ENCODE measurements at regions not wholly inside any gene's neighbourhood (a gene's known extent, or its start where the extent isn't known, plus 50 kb on each side); places are given as distances from the start of the nearest gene placed in this dataset.
"Not testable (repeated sequence)": the region's sequence is repeated elsewhere in the genome, so short reads cannot be mapped to it uniquely, and the experiment has no call there.

GRCh38 chr2:190150413-190150812 lies 87.9 kb upstream of the MSTN start:
- Mint-ChIP-seq H3K9me3 (ENCODE audit: low read depth) (peaks cover 16% of the 10 kb centered on the region), H3K4me3 (no peak overlapping the region), H3K4me1 (ENCODE audit: low read depth) (no peaks in the 10 kb centered on the region), H3K36me3 (peaks cover 5% of the 10 kb centered on the region), H3K27me3 (peaks cover 2% of the 10 kb centered on the region), H3K27ac (no peak overlapping the region)

GRCh38 chr2:190149908-190150307 lies 87.4 kb upstream of the MSTN start:
- Mint-ChIP-seq H3K4me1 (ENCODE audit: low read depth) (no peaks in the 10 kb centered on the region), H3K4me3 (no peak overlapping the region), H3K27ac (no peak overlapping the region), H3K27me3 (peaks cover 2% of the 10 kb centered on the region), H3K9me3 (ENCODE audit: low read depth) (peaks cover 16% of the 10 kb centered on the region), H3K36me3 (peaks cover 5% of the 10 kb centered on the region)

GRCh38 chr2:190149200-190149599 lies 86.7 kb upstream of the MSTN start:
- no peak overlapping the region for H3K27ac Mint-ChIP-seq
- H3K4me1 Mint-ChIP-seq (ENCODE audit: low read depth): no peaks in the 10 kb centered on the region
- peaks cover 16% of the 10 kb centered on the region for H3K9me3 Mint-ChIP-seq (ENCODE audit: low read depth)
- peaks cover under 1% of the 10 kb centered on the region for H3K27me3 Mint-ChIP-seq
- H3K36me3 Mint-ChIP-seq: peaks cover 5% of the 10 kb centered on the region
- no peak overlapping the region for H3K4me3 Mint-ChIP-seq

GRCh38 chr2:190146109-190146508 lies 83.6 kb upstream of the MSTN start:
- not testable (repeated sequence) for H3K4me1 Mint-ChIP-seq (ENCODE audit: low read depth); H3K27ac Mint-ChIP-seq; H3K27me3 Mint-ChIP-seq; H3K36me3 Mint-ChIP-seq; H3K4me3 Mint-ChIP-seq
- peaks cover 29% of the 10 kb centered on the region for H3K9me3 Mint-ChIP-seq (ENCODE audit: low read depth)

GRCh38 chr2:190140474-190140873 lies 77.9 kb upstream of the MSTN start:
- not testable (repeated sequence) for H3K27me3 Mint-ChIP-seq; H3K4me1 Mint-ChIP-seq (ENCODE audit: low read depth); H3K4me3 Mint-ChIP-seq; H3K27ac Mint-ChIP-seq
- H3K9me3 Mint-ChIP-seq (ENCODE audit: low read depth): peaks cover 31% of the 10 kb centered on the region
- H3K36me3 Mint-ChIP-seq: peaks cover 30% of the 10 kb centered on the region

- Mint-ChIP-seq H3K36me3 (peaks cover 30% of the 10 kb centered on the region), H3K4me1 (ENCODE audit: low read depth) (no peaks in the 10 kb centered on the region), H3K27ac (no peak overlapping the region), H3K9me3 (ENCODE audit: low read depth) (peaks cover 34% of the 10 kb centered on the region), H3K4me3 (no peak overlapping the region), H3K27me3 (no peaks in the 10 kb centered on the region)
Measured at GRCh38 chr2:190139371-190139770, 76.8 kb upstream of the MSTN start.

- Mint-ChIP-seq H3K27ac (no peak overlapping the region), H3K9me3 (ENCODE audit: low read depth) (peaks cover 34% of the 10 kb centered on the region)
Measured at GRCh38 chr2:190138032-190138431, 75.5 kb upstream of the MSTN start.

GRCh38 chr2:190137561-190137960 lies 75.0 kb upstream of the MSTN start:
- Mint-ChIP-seq H3K36me3 (peaks cover 30% of the 10 kb centered on the region), H3K9me3 (ENCODE audit: low read depth) (peaks cover 34% of the 10 kb centered on the region), H3K27ac (no peak overlapping the region), H3K27me3 (no peaks in the 10 kb centered on the region), H3K4me3 (no peak overlapping the region), H3K4me1 (ENCODE audit: low read depth) (no peaks in the 10 kb centered on the region)

More at GRCh38 chr2:190138032-190138431, 75.5 kb upstream of the MSTN start:
- no peaks in the 10 kb centered on the region for H3K27me3 Mint-ChIP-seq
- H3K4me1 Mint-ChIP-seq (ENCODE audit: low read depth): no peaks in the 10 kb centered on the region
- H3K36me3 Mint-ChIP-seq: peaks cover 30% of the 10 kb centered on the region
- no peak overlapping the region for H3K4me3 Mint-ChIP-seq

GRCh38 chr2:190136825-190137224 lies 74.3 kb upstream of the MSTN start:
- Mint-ChIP-seq H3K36me3 (peaks cover 25% of the 10 kb centered on the region), H3K4me3 (no peak overlapping the region), H3K9me3 (ENCODE audit: low read depth) (peaks cover 29% of the 10 kb centered on the region), H3K27ac (no peak overlapping the region), H3K4me1 (ENCODE audit: low read depth) (no peaks in the 10 kb centered on the region), H3K27me3 (no peaks in the 10 kb centered on the region)

GRCh38 chr2:190136259-190136658 lies 73.7 kb upstream of the MSTN start:
- peaks cover 22% of the 10 kb centered on the region for H3K36me3 Mint-ChIP-seq
- H3K4me1 Mint-ChIP-seq (ENCODE audit: low read depth): no peaks in the 10 kb centered on the region
- no peak overlapping the region for H3K4me3 Mint-ChIP-seq
- peaks cover 23% of the 10 kb centered on the region for H3K9me3 Mint-ChIP-seq (ENCODE audit: low read depth)
- H3K27me3 Mint-ChIP-seq: no peaks in the 10 kb centered on the region
- no peak overlapping the region for H3K27ac Mint-ChIP-seq

GRCh38 chr2:190129421-190130199 lies 67.1 kb upstream of the MSTN start:
- Mint-ChIP-seq H3K4me1 (ENCODE audit: low read depth) (no peaks in the 10 kb centered on the region), H3K27ac (no peak overlapping the region), H3K4me3 (no peak overlapping the region), H3K9me3 (ENCODE audit: low read depth) (no peaks in the 10 kb centered on the region), H3K27me3 (no peaks in the 10 kb centered on the region), H3K36me3 (peaks cover 4% of the 10 kb centered on the region)

GRCh38 chr2:190127651-190128050 lies 65.1 kb upstream of the MSTN start:
- Mint-ChIP-seq H3K4me1 (ENCODE audit: low read depth) (no peaks in the 10 kb centered on the region), H3K36me3 (peaks cover 4% of the 10 kb centered on the region), H3K4me3 (no peak overlapping the region), H3K27ac (no peak overlapping the region), H3K9me3 (ENCODE audit: low read depth) (no peaks in the 10 kb centered on the region), H3K27me3 (no peaks in the 10 kb centered on the region)

GRCh38 chr2:190126798-190127197 lies 64.3 kb upstream of the MSTN start:
- no peaks in the 10 kb centered on the region for H3K4me1 Mint-ChIP-seq (ENCODE audit: low read depth)
- H3K27ac Mint-ChIP-seq: no peak overlapping the region
- no peaks in the 10 kb centered on the region for H3K9me3 Mint-ChIP-seq (ENCODE audit: low read depth)
- H3K27me3 Mint-ChIP-seq: no peaks in the 10 kb centered on the region
- H3K4me3 Mint-ChIP-seq: no peak overlapping the region
- peaks cover 4% of the 10 kb centered on the region for H3K36me3 Mint-ChIP-seq

- no peaks in the 10 kb centered on the region for H3K9me3 Mint-ChIP-seq (ENCODE audit: low read depth)
- H3K27me3 Mint-ChIP-seq: no peaks in the 10 kb centered on the region
- H3K36me3 Mint-ChIP-seq: peaks cover 2% of the 10 kb centered on the region
- H3K4me1 Mint-ChIP-seq (ENCODE audit: low read depth): peaks cover 3% of the 10 kb centered on the region
- H3K4me3 Mint-ChIP-seq: no peak overlapping the region
- no peak overlapping the region for H3K27ac Mint-ChIP-seq
Measured at GRCh38 chr2:190123956-190124355, 61.4 kb upstream of the MSTN start.

GRCh38 chr2:190121971-190122370 lies 59.4 kb upstream of the MSTN start:
- H3K4me1 Mint-ChIP-seq (ENCODE audit: low read depth): peaks cover 3% of the 10 kb centered on the region
- no peaks in the 10 kb centered on the region for H3K9me3 Mint-ChIP-seq (ENCODE audit: low read depth)
- no peak overlapping the region for H3K4me3 Mint-ChIP-seq
- no peaks in the 10 kb centered on the region for H3K27me3 Mint-ChIP-seq
- no peaks in the 10 kb centered on the region for H3K36me3 Mint-ChIP-seq
- no peak overlapping the region for H3K27ac Mint-ChIP-seq

GRCh38 chr2:190121305-190121704 lies 58.8 kb upstream of the MSTN start:
- H3K4me1 Mint-ChIP-seq (ENCODE audit: low read depth): peaks cover 3% of the 10 kb centered on the region
- peaks cover 4% of the 10 kb centered on the region for H3K36me3 Mint-ChIP-seq
- H3K27me3 Mint-ChIP-seq: no peaks in the 10 kb centered on the region
- no peak overlapping the region for H3K27ac Mint-ChIP-seq
- no peaks in the 10 kb centered on the region for H3K9me3 Mint-ChIP-seq (ENCODE audit: low read depth)
- no peak overlapping the region for H3K4me3 Mint-ChIP-seq
